ENCODE measurements at regions not wholly inside any gene's neighbourhood (a gene's known extent, or its start where the extent isn't known, plus 50 kb on each side); places are given as distances from the start of the nearest gene placed in this dataset.
"Not testable (repeated sequence)": the region's sequence is repeated elsewhere in the genome, so short reads cannot be mapped to it uniquely, and the experiment has no call there.

DNA sequence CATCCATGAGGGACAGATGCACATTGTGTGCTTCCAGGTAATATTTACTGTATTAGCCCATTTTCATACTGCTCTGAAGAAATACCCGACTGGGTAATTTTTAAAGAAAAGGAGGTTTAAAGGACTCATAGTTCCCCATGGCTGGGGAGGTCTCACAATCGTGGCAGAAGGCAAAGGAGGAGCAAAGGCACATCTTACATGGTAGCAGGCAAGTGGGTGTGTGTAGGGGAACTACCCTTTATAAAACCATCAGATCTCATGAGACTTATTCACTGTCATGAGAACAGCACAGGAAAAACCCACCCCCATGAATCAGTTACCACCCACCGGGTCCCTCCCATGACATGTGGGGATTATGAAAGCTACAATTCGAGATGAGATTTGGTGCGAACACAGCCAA, 148.8 kb upstream of the FBXL17 start:
- no peak for ATAC-seq
- no peak for DNase-seq

DNA sequence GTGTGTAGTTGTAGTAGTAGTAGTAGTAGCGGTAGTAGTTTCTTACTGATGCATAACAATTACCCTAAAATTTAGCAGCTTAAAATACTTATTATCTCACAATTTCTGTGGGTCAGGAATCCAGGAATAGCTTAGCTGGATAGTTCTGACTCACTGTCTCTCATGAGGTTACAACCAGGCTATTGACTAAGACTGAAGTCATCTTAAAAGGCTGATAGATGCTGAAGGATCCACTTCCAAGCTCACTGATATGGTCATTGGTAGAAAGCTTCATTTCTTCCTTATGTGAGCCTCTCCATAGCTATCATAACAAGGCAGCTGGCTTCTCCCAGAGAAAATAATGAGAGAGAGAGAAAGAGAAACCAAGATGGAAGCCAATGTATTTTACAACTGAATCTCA, 147.5 kb upstream of the FBXL17 start:
- ATAC-seq (no peak), DNase-seq (no peak)

DNA sequence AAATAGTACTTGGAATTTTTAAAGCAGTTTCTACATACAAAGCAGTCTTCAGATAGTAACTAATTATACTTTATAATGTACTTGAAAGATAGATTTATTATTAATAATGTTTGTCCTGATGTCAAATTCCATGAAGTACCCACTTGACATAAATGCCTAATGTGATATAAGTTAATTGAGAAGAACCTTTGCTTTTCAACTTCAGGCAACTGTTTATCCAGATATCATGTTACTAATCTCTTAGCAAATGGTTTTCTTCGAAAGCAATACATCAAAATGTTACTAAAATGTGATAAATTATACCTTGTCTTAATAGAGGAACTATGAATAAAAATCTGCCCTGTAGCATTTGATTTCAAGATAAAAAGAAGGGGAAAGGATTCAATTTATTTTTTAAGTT, 146.8 kb upstream of the FBXL17 start:
- DNase-seq (no peak), ATAC-seq (no peak)

DNA sequence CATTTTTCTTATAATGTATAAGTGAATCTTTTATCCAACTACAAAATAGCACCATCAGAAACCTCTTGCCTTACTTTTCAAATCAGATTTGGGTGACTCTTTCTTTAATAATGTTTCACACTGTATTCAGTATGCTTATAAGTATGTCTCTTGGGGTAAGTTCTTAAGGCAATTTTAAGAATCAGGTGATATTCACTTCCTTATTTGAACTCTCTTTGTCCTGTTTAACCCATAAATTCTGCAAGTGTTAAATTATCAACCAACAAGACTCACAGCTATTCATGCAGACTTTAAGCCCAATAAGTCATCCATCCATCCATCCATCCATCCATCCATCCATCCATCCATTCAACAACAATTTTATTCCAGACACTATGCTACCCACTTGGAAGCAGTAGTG, 142.7 kb upstream of the FBXL17 start:
- ATAC-seq (no peak), DNase-seq (no peak)

DNA sequence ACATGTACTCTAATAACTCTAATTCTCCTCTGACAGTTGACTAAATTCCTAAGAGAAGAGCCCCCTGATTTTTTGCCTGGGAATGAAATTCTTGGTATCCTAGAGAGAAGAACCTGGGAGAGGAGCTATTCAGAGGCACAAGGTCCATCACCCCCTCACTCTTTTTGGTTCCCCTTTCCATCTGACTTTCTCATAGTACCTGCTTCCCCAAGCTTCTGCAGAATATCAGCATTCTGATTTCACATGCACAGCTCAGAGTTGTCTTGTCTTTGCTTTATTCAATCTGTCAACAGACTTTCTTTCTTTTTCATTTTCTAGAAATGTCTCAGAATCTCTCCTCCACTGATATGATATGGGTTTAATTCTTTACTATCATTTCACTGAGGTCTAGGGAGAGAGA, 141.5 kb upstream of the FBXL17 start:
- no peak for ATAC-seq

DNA sequence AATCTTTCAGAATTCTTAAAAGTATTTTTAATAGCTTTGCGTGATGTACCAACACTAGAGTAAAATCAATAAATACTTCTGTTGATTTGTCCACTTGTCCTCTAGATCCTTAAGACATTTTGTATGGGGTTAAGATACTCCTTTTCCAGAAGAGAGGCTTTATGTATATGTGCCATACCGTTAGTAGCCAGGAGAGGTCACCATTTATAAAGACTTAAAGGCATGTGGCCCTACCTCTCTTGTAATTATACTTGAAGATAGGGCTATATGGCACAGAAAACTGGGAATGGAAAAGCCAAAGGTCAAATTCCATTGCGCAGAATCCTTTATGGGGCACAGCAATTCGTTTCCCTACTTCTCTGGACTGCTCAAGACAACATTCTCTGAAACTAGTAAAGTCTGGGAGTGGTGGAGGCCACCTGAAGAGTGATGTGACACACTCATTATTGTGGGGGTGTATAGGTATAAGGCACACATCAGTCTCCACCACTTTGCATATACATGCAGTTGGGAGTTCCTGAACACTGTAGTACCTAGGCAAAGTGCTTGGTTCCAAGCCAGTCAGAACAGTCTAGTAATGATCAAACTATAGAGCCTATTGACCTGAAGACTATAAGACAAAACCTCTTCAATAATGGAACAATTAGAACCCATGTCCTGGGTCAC, 140.1 kb upstream of the FBXL17 start:
- ATAC-seq (peak; percentile 73), DNase-seq (peak; percentile 5)

More for the DNA sequence above, 141.5 kb upstream of the FBXL17 start:
- no peak for DNase-seq

DNA sequence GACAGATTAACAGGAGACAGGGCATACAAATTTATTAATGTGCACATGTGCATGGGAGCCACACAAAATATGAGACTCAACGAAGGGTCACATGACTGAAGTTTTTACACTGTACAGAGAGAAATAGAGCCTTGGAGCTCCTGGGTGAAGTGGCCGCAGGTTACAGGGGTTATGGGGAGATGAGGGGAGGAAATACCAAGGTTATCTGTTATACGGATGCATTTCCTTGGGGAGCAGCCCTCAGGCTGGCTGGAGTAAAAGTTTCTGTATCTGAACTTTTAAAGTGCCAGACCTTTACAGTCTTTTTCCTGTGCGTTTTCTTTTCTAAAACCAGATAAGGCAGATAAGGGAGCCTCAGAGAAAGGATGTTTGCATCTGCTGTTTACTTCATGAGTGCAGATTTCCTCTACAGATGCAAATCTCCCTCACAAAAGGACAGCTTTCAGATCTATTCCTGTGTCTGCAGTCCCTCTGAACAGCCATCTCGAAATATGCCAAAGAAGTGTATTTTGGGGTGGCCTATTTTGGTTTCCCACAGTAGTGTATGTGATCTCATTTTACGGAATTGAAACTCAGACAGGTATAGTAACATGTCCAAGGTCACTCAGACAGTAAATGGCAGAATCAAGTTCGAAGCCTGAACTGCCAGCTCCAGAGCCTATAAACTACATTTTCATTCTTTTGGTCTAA, 139.3 kb upstream of the FBXL17 start:
- no peak for ATAC-seq
- no peak for DNase-seq

DNA sequence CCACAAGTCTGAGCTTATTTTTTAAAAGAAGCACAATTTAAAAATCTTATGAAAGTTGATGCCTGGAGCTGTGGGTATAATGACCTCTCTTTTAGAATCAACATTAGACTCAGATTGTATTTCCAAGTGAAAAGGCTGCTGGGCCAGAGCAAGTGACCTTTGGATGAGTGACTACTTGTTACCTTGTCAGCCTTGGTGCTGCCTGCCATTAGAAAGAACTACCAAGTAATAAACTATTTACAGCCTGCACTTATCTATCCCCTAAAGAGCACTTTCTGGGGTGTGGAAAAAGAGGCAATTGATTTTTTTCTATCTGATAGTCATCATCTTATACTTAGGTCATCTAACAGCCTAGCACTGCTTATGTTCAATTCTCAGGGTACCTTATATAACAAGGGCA, 134.9 kb upstream of the FBXL17 start:
- DNase-seq (no peak), ATAC-seq (no peak)

DNA sequence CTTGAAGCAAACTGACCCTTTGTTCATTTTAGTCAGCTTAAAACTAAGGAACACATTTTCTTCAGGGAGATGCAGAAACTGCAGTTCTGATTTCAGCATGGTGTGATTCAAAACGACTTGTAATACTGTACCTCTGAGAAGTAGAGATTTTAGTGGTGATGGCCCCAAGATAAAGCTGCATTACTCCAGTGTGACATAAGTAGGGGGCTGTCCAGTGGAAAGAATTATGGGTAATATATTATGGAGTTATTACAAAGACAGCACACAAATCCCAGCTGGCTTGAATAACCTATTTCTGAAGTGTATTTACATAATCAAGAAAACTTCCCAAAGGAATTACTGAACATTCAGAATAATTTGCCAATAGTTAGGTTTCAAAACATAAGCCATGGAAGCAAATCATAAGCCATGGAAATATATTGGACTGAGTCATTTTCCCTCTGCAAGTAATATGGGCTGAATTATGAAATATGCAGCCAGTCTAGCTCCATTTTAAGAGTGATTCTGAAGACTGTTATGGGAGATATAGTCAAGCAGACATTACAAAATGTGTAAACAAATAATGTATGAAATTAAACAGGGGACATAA, 133.7 kb upstream of the FBXL17 start:
- no peak for ATAC-seq
- DNase-seq: no peak

DNA sequence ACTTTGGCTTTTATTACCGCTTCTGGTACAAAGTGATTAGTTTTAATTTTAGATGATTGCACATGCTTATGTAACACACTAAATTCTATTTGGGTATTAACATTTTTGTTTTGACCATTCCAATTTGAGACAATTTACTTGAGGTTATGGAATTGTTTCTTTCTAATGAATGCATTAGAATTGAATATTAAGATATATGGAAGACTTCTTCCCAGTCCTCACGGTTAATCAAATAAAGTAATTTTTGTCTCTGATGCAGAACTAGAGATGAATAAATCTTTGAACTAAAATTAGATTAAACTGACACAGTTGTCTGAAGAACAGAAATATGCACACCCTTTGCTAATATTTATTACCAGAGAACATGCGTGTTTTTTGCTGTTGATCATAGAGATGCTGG, 127.1 kb upstream of the FBXL17 start:
- ATAC-seq (no peak), DNase-seq (no peak)

DNA sequence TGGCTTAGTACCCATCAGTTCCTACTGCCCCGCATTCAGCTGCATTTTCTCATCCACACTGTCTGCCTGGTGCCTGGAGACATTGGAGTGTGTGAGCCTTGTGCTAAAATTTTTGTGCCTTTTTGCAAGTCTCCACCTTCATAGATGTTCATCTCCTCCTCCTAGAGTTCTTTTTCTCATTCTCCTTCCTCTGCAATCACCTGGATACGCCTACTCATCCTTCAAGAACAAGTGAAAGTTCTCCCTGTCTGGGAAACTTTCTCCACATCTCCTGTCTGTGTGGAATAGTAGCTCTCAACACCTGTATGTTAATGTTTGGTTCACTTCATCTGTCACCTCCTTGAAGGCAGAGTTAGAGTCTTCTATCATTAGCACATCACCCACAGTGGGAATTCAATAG, 125.7 kb upstream of the FBXL17 start:
- DNase-seq (no peak), ATAC-seq (no peak)

DNA sequence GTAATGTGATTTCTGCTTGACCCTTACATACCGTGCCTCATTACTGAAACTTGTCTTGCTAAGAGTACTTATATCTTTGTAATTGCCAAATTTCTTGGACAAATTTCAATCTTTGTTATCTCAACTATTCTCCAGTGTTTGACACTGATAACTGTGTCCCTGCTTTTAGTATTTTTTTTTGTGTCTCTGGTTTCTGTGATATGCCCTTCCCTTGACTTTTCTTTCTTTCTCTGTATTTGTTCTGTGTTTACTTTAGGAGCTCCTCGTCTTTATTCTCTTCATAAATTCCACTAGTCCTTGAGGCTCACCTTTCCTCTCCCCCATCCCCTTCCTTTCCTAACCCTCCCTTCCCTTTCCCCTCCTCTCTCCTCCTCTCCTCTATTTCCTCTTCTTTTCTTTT, 123.7 kb upstream of the FBXL17 start:
- ATAC-seq: no peak
- no peak for DNase-seq

DNA sequence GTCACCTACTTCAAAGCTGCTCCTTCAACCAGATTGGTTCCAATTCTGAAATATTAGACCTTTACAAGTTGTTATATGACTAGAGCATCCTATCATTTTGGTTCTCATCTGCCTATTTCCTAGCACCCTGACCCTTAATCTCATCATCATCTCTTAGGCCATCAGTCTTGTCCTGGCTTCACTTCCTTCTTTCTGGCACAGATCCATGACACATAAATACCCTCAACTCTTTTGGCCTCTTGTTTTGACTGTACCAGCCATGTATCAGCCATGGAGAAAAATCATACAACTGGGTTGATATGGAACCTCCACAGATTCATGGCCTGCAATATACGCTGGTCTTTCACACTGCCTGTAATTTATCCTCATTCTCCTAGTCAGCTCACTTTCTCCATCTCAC, 123.1 kb upstream of the FBXL17 start:
- no peak for DNase-seq
- ATAC-seq: no peak

DNA sequence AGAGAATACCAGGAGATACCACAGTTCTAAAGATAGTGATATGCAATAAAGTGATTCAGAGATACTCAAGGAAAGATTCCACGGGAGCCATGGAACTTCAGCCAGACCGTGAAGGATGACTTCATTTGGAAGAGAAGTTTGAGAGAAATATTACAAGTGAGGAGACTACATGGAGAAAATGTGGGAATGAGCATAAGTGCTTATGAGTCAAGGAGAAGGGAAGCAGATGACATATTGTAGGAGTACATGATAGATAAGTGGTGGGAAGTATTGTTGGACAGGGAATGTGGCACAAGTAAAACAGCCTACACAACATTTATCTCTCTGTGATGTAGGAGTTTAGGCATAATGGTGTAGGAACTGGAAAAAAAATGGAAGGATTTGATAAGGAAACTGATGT, 122.1 kb upstream of the FBXL17 start:
- ATAC-seq (no peak), DNase-seq (no peak)

DNA sequence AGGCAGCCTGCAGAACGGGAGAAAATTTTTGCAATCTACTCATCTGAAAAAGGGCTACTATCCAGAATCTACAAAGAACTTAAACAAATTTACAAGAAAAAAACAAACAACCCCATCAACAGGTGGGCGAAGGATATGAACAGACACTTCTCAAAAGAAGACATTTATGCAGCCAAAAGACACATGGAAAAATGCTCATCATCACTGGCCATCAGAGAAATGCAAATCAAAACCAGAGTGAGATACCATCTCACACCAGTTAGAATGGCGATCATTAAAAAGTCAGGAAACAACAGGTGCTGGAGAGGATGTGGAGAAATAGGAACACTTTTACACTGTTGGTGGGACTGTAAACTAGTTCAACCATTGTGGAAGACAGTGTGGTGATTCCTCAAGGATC, 113.7 kb upstream of the FBXL17 start:
- ATAC-seq, DNase-seq: not testable (repeated sequence)

DNA sequence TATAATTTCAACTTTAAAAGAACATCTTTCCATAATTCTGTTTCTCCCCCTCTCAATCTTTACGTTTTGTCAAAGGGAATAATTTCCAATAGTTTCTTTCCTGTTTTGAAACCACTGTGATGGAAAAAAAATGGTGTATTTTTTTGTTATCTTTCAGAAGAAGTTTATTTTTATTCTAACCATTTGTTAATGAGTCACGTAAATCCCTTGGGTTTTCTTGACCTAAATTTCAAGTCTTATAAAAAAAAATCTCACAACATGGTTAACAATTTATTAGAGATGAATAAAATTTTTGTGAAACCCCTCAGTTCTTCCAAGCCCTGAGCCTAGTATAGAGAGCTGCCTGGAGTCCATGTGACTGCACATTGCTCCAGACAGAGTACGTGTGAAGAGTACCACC, 106.1 kb upstream of the FBXL17 start:
- ATAC-seq (no peak), DNase-seq (no peak)

DNA sequence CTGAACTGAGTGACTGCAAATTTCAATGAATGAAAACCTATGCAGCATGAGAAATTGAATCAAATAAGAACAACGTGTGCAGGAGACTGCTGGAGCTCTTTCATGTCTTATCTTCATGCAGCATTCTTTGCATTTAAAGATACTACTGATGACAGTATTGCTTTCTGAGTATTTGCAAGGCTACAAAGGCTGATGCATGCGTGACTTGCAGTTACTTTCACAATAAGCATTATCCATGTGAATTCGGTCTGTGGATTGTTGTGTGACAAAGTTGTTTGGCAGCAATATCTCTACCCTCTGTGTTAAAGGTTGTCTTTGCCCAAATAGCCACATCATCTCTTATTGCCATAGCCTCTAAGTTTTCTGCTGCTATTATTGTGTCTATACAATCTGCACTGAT, 102.1 kb upstream of the FBXL17 start:
- ATAC-seq (no peak), DNase-seq (no peak)

DNA sequence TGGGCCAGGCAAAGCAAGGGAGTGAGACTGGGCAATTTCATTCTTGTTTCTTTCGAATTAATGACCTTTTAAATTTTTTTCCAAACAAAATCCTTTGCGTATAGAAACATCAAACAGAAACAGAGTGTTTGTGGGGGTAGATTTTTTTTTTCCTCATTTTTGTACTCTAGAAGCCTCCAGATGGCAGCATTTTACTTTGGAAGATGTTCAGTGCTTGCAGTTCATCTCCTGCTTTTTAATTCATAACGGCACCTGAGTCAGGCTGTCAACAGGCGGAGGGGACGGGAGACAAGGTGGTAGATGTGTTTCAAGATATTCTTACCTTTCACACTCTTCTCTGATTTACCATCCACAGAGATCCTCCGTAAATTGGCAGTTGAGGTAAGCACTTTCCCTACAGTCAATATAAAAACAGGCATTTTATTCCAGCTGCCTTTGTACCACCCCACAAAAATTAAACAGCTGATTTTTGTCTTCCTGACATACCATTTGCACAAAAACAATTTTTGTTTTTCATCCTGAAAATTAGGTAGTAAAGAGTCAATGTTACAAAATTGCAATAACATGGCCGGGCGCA, 99.5 kb upstream of the FBXL17 start:
- ATAC-seq (no peak), DNase-seq (no peak)

DNA sequence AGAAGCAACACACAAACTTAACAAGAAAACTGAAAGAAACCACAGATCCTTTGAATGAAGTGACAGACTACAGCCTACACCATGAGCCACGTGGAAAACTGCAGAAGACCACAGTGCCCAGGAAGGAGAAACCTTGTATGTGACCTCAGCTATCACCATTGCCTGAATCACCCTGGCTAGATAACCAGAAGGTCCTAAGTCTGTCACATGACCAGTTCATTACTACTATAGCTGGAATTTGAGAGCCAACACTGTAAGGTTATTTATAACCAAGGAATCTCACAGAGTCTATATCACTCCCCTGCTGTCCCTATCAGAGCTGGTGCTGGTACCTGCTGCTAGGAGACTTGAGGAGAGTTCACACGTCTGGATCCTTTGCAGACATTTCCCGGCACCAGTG, 90.3 kb upstream of the FBXL17 start:
- no peak for ATAC-seq
- DNase-seq: no peak

DNA sequence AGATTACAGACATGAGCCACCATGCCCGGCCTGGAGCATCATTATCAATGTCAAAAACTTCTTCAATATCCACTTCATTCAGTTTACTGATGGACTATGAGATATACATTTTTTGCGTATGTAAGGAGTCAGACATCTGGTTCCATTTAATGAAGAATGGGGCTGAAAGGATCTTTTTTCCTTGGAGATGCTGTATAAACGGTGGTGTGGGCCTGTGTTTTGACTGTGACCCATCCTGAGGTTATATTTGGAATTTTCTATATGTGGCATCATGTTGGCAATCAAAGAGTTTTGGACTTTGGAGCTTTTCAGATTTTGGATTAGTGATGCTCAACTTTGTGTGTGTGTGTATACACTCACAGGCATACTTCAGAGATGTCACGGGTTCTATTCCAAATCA, 85.7 kb upstream of the FBXL17 start:
- ATAC-seq (no peak), DNase-seq (no peak)

DNA sequence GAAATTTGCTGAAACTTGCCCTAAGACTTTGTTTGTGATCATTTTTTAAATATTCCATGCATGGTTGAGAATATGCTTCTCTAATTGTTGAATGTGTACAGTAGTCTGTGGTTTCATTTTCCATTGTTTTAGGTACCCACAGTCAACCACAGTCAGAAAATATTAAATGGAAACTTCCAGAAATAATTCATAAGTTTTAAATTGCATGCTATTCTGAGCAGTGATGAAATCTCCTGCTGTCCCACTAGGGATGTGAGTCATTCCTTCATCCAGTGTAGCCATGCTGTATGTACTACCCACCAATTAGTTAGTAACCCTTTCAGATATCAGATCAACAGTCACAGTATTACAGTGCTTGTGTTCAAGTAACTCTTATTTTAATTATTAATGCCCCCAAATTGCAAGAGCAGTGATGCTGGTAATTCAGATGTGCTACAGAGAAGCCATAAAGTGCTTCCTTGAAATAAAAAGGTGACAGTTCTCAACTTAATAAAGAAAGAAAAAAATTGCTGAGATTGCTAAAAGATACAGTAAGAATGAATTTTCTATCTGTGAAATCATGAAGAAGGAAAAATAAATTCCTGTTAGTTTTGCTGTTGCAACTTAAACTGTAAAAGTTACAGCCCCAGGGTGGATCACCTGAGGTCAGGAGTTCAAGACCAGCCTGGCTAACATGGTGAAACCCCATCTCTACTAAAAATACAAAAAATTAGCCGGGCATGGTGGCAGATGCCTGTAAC, 79.9 kb upstream of the FBXL17 start:
- ATAC-seq (no peak), DNase-seq (no peak)

DNA sequence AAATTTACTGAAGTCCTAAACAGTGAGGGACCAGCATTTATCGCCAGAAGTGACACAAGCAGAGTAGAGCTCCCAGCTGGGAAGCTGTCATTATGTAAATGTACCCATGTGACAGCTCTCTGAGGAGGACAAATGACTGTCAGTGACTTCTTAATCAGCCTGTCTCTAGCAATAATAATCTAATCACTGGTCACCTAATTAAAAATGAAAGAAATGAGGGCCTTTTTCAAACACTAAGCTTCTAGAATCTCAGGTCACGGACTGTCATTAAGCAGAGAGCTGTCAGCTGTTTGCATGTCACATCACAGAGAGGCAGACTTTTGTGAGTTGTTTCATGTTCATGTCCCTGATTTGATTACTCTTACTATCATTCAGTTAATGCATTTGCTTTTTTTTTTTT, 77.9 kb upstream of the FBXL17 start:
- no peak for ATAC-seq
- DNase-seq: no peak

DNA sequence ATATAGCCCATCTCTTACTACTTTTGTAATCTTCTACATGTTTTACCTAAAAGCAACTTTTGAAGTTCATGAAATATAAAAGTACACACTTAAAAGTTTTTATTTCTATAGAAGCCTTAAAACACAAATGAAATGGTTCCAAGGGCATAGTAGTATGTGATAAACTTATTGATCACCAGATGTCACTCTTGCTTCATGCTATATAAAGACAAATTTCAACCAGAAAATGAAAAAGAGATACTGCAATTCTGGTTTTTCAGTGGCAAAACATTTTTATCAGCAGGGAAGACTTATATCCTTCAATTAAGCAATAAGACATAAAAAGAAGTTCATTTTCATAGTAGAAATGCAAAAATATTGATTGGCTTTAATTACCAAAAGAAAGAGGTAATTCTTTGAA, 69.4 kb upstream of the FBXL17 start:
- ATAC-seq (no peak), DNase-seq (no peak)
